CD14-positive monocyte (primary cell): ENCODE measurements at regions not wholly inside any gene's neighbourhood (a gene's known extent, or its start where the extent isn't known, plus 50 kb on each side); places are given as distances from the start of the nearest gene placed in this dataset.

Source experiments
- DNase-seq, 3 donors: peaks; one replicate each; pipeline ENCODE4 v3.0.0-alpha.2; 2011 to 2022
- H2AFZ ChIP-seq: 2 replicates; pipeline ENCODE4 v1.6.0; 2012; ENCODE audit warnings: mild to moderate bottlenecking, low read depth, low read length, inconsistent platforms; ENCODE audit not compliant: insufficient read depth, poor library complexity, severe bottlenecking
- H3K27ac ChIP-seq, 2 donors: 1 replicate in 1 of 2; 2 replicates in 1 of 2; pipeline ENCODE4 v1.5.1; 2012 to 2013; ENCODE audit warnings: low read length in 2 of 2, control low read depth in 1 of 2, inconsistent platforms in 1 of 2, low read depth in 1 of 2, mild to moderate bottlenecking in 1 of 2
- H3K27me3 ChIP-seq, 2 donors: one replicate each; pipeline versions ENCODE4 v1.6.0 to v1.6.1; 2011 to 2013; ENCODE audit warnings: low read length in 2 of 2; ENCODE audit not compliant: control insufficient read depth in 2 of 2, insufficient read depth in 2 of 2
- H3K36me3 ChIP-seq, 2 donors: replicated peaks in 1 of 2; 1 replicate in 1 of 2; 2 replicates in 1 of 2; pipeline versions ENCODE4 v1.5.1 to v1.6.1; 2012 to 2013; ENCODE audit warnings: low read length in 2 of 2, control low read depth in 1 of 2, inconsistent platforms in 1 of 2, mild to moderate bottlenecking in 1 of 2; ENCODE audit not compliant: insufficient read depth in 2 of 2, control insufficient read depth in 1 of 2
- H3K4me1 ChIP-seq, 2 donors: 1 replicate in 1 of 2; 2 replicates in 1 of 2; pipeline versions ENCODE4 v1.5.1 to v1.6.1; 2012 to 2013; ENCODE audit warnings: low read length in 2 of 2, control low read depth in 1 of 2, inconsistent platforms in 1 of 2, mild to moderate bottlenecking in 1 of 2, moderate library complexity in 1 of 2; ENCODE audit not compliant: insufficient read depth in 2 of 2, control insufficient read depth in 1 of 2
- H3K4me2 ChIP-seq: replicated peaks from 2 replicates; pipeline ENCODE3; 2012; ENCODE audit warnings: low read length, moderate library complexity, mild to moderate bottlenecking; ENCODE audit not compliant: poor library complexity, severe bottlenecking; ENCODE audit errors: extremely low read depth
- H3K4me3 ChIP-seq, 3 experiments: fragments of 200-600 bp in 1 of 3; sonication (generic) in 1 of 3; replicated peaks in 1 of 3; 1 replicate in 2 of 3; 2 replicates in 1 of 3; pipeline ENCODE4 v1.5.1; 2011 to 2013; ENCODE audit warnings: low read length in 3 of 3, mild to moderate bottlenecking in 3 of 3, control low read depth in 2 of 3, low read depth in 2 of 3, inconsistent platforms in 1 of 3, moderate library complexity in 1 of 3
- H3K79me2 ChIP-seq: 2 replicates; pipeline ENCODE4 v1.6.0; 2012; ENCODE audit warnings: mild to moderate bottlenecking, control low read depth, inconsistent platforms, low read length, moderate library complexity; ENCODE audit not compliant: insufficient read depth
- H3K9ac ChIP-seq: 2 replicates; pipeline ENCODE4 v1.6.0; 2017; ENCODE audit warnings: low read length, mild to moderate bottlenecking; ENCODE audit not compliant: insufficient read depth, poor library complexity, severe bottlenecking
- H3K9me3 ChIP-seq, 2 donors: replicated peaks in 1 of 2; 1 replicate in 1 of 2; 2 replicates in 1 of 2; pipeline versions ENCODE4 v1.5.1 to v1.6.1; 2012 to 2013; ENCODE audit warnings: low read length in 2 of 2, control low read depth in 1 of 2; ENCODE audit not compliant: control insufficient read depth in 1 of 2, insufficient read depth in 1 of 2
- H4K20me1 ChIP-seq: 2 replicates; pipeline ENCODE4 v1.6.0; 2012; ENCODE audit warnings: mild to moderate bottlenecking, low read length, control low read depth, moderate library complexity; ENCODE audit not compliant: insufficient read depth
- H3K27ac Mint-ChIP-seq, 7 donors: one replicate each; pipeline ENCODE4 v1.8.0; 2020; ENCODE audit warnings: mild to moderate bottlenecking in 7 of 7, mixed read lengths in 7 of 7, moderate library complexity in 6 of 7, inconsistent platforms in 2 of 7
- H3K27me3 Mint-ChIP-seq, 3 donors: one replicate each; pipeline ENCODE4 v1.8.0; 2021 to 2022; ENCODE audit warnings: low read depth in 3 of 3, mild to moderate bottlenecking in 3 of 3, mixed read lengths in 3 of 3, moderate library complexity in 3 of 3, inconsistent platforms in 1 of 3
- H3K36me3 Mint-ChIP-seq, 2 donors: one replicate each; pipeline ENCODE4 v1.8.0; 2020; ENCODE audit warnings: mixed read lengths in 2 of 2, inconsistent platforms in 1 of 2, mild to moderate bottlenecking in 1 of 2
- H3K4me1 Mint-ChIP-seq: one replicate; pipeline ENCODE4 v1.8.0; 2020; ENCODE audit warnings: mild to moderate bottlenecking, mixed read lengths
- H3K4me3 Mint-ChIP-seq, 2 donors: one replicate each; pipeline ENCODE4 v1.8.0; 2020; ENCODE audit warnings: mild to moderate bottlenecking in 2 of 2, mixed read lengths in 2 of 2, moderate library complexity in 1 of 2
- H3K9me3 Mint-ChIP-seq, 7 donors: one replicate each; pipeline ENCODE4 v1.8.0; 2020 to 2022; ENCODE audit warnings: mixed read lengths in 7 of 7, mild to moderate bottlenecking in 6 of 7, moderate library complexity in 6 of 7, inconsistent platforms in 2 of 7
- WGBS: methylation state at CpG from one replicate; pipeline ENCODE4 v1.1.5; 2013; ENCODE audit warnings: missing lambda C conversion rate; ENCODE audit not compliant: insufficient coverage; 5-methylcytosine and 5-hydroxymethylcytosine counted together
- intact Hi-C, 2 donors: fragments of 100-400 bp; cut with micrococcal nuclease; formaldehyde crosslinking; loops; one replicate each; pipeline versions ENCODE4 v1.15.0 to v1.15.1; 2023
- TF ChIP-seq, protein P1 (sequence below): fragments of 200-600 bp; IDR thresholded peaks from one replicate; pipeline ENCODE4 v1.8.0; 2022; ENCODE audit warnings: antibody characterized with exemption, mild to moderate bottlenecking

DNA sequence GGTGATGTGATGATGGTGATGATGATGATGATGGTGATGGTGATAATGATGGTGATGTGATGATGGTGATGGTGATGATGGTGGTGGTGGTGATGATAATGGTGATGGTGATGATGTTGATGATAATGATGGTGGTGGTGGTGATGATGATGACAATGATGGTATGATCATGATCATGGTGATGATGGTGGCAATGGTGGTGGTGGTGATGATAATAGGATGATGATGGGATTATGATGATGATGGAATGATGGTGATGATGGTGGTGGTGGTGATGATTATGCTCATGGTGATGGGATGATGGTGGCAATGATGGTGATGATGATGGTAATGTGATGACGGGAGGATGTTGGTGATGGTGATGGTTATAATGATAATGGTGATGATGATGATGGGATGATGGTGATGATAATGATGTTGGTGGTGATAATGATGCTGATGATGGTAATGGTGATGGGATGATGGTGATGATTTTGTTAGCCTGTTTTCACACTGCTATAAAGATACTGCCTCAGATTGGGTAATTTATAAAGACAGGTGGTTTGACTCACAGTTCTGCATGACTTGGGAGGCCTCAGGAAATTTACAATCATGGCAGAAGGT lies 314.8 kb upstream of the SFSWAP start:
- no peaks in the 10 kb centered on the region for H3K27me3 ChIP-seq
- no peak for DNase-seq
- no peak overlapping the region for H3K4me2 ChIP-seq
- no peak overlapping the region for H3K27ac Mint-ChIP-seq
- H3K4me1 ChIP-seq = no peaks in the 10 kb centered on the region
- H3K27ac ChIP-seq = no peak overlapping the region
- no peak overlapping the region for H3K9ac ChIP-seq
- no peaks in the 10 kb centered on the region for H3K79me2 ChIP-seq
- H2AFZ ChIP-seq = no peak overlapping the region
- no peak overlapping the region for H3K4me3 Mint-ChIP-seq
- TF ChIP-seq, protein P1, sequence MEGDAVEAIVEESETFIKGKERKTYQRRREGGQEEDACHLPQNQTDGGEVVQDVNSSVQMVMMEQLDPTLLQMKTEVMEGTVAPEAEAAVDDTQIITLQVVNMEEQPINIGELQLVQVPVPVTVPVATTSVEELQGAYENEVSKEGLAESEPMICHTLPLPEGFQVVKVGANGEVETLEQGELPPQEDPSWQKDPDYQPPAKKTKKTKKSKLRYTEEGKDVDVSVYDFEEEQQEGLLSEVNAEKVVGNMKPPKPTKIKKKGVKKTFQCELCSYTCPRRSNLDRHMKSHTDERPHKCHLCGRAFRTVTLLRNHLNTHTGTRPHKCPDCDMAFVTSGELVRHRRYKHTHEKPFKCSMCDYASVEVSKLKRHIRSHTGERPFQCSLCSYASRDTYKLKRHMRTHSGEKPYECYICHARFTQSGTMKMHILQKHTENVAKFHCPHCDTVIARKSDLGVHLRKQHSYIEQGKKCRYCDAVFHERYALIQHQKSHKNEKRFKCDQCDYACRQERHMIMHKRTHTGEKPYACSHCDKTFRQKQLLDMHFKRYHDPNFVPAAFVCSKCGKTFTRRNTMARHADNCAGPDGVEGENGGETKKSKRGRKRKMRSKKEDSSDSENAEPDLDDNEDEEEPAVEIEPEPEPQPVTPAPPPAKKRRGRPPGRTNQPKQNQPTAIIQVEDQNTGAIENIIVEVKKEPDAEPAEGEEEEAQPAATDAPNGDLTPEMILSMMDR = no peak
- no peaks in the 10 kb centered on the region for H3K36me3 Mint-ChIP-seq
- H3K27me3 Mint-ChIP-seq = peaks cover 0 to 2% (median 2%) of the 10 kb centered on the region in 3 donors
- H3K36me3 ChIP-seq = no peaks in the 10 kb centered on the region
- H3K9me3 ChIP-seq = peaks cover 16 to 30% of the 10 kb centered on the region in 2 donors
- H3K4me3 ChIP-seq = no peak overlapping the region
- WGBS = 100% methylated on average over 1 of the region's 1 CpG
- H3K4me1 Mint-ChIP-seq = no peaks in the 10 kb centered on the region
- H3K9me3 Mint-ChIP-seq = peaks cover 3 to 19% (median 11%) of the 10 kb centered on the region in 7 donors
- no peaks in the 10 kb centered on the region for H4K20me1 ChIP-seq
- intact Hi-C loops = no loop called here

DNA sequence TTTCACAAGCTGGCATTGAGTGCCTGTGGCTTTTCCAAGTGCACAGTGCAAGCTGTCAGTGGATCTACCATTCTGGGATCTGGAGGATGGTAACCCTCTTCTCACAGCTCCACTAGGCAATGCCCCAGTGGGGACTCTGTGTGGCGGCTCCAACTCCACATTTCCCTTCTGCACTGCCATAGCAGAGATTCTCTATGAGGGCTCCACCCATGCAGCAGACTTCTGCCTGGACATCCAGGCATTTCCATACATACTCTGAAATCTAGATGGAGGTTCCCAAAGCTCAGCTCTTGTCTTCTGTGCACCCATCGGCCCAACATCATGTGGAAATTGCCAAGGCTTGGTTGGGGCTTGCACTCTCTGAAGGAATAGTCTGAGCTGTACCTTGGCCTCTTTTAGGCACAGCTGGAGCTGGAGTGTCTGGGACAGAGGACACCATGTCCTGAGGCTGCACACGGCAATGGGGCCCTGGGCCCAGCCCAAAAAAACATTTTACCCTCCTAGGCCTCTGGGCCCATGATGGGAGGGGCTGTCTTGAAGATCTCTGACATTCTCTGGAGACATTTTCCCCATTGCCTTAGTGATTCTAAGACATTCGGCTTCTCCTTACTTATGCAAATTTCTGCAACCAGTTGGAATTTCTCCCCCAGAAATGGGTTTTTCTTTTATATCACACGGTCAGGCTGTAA lies 313.3 kb upstream of the SFSWAP start:
- Histone ChIP-seq H3K4me2 (no peak overlapping the region), H3K9ac (no peak overlapping the region), H3K4me3 (no peak overlapping the region), H3K4me1 (no peaks in the 10 kb centered on the region), H4K20me1 (no peaks in the 10 kb centered on the region), H3K27me3 (no peaks in the 10 kb centered on the region), H3K27ac (no peak overlapping the region), H3K79me2 (no peaks in the 10 kb centered on the region), H2AFZ (no peak overlapping the region), H3K36me3 (no peaks in the 10 kb centered on the region), H3K9me3 (peaks cover 16 to 30% of the 10 kb centered on the region in 2 donors)
- Mint-ChIP-seq H3K9me3 (peaks cover 3 to 19% (median 11%) of the 10 kb centered on the region in 7 donors), H3K4me3 (no peak overlapping the region), H3K4me1 (no peaks in the 10 kb centered on the region), H3K27ac (no peak overlapping the region), H3K27me3 (peaks cover 0 to 2% (median 2%) of the 10 kb centered on the region in 3 donors), H3K36me3 (no peaks in the 10 kb centered on the region)
- WGBS = 42% methylated on average over 2 of the region's 5 CpGs
- DNase-seq = no peak
- TF ChIP-seq, protein P1 = no peak
- intact Hi-C loops = no loop called here
